D341Med (cell line): ENCODE measurements at regions not wholly inside any gene's neighbourhood (a gene's known extent, or its start where the extent isn't known, plus 50 kb on each side); places are given as distances from the start of the nearest gene placed in this dataset.

ENCODE experiments used
- DNase-seq: peaks from one replicate; pipeline ENCODE4 v3.0.0; 2012; ENCODE audit warnings: low spot score

- no peak for DNase-seq
Observed at GRCh38 chr11:134799386-134799785, 387.3 kb upstream of the B3GAT1 start.

- no peak for DNase-seq
Observed at GRCh38 chr11:134797411-134798089, 385.5 kb upstream of the B3GAT1 start.

- DNase-seq, result no peak
Observed at GRCh38 chr11:134795017-134795416, 383.0 kb upstream of the B3GAT1 start.

GRCh38 chr11:134794192-134794591 is 382.1 kb upstream of the B3GAT1 start:
- no peak for DNase-seq

GRCh38 chr11:134792677-134793076 is 380.6 kb upstream of the B3GAT1 start:
- DNase-seq, result no peak

GRCh38 chr11:134792044-134792443 is 380.0 kb upstream of the B3GAT1 start:
- DNase-seq, result no peak

- no peak for DNase-seq
Observed at GRCh38 chr11:134791102-134791501, 379.1 kb upstream of the B3GAT1 start.

GRCh38 chr11:134789104-134789503 is 377.1 kb upstream of the B3GAT1 start:
- no peak for DNase-seq

GRCh38 chr11:134786636-134787035 is 374.6 kb upstream of the B3GAT1 start:
- no peak for DNase-seq

- DNase-seq, result no peak
Observed at GRCh38 chr11:134785660-134786284, 373.7 kb upstream of the B3GAT1 start.

GRCh38 chr11:134785059-134785458 is 373.0 kb upstream of the B3GAT1 start:
- DNase-seq, result no peak

GRCh38 chr11:134784568-134784967 is 372.5 kb upstream of the B3GAT1 start:
- DNase-seq, result no peak

GRCh38 chr11:134784046-134784445 is 372.0 kb upstream of the B3GAT1 start:
- DNase-seq, result no peak

- no peak for DNase-seq
Observed at GRCh38 chr11:134783234-134783633, 371.2 kb upstream of the B3GAT1 start.

GRCh38 chr11:134781380-134781866 is 369.4 kb upstream of the B3GAT1 start:
- DNase-seq, result no peak

- DNase-seq, result no peak
Observed at GRCh38 chr11:134780486-134781147, 368.6 kb upstream of the B3GAT1 start.

GRCh38 chr11:134779179-134779578 is 367.1 kb upstream of the B3GAT1 start:
- DNase-seq, result no peak

GRCh38 chr11:134768463-134768862 is 356.4 kb upstream of the B3GAT1 start:
- no peak for DNase-seq

GRCh38 chr11:134765565-134765964 is 353.5 kb upstream of the B3GAT1 start:
- no peak for DNase-seq

GRCh38 chr11:134764966-134765365 is 352.9 kb upstream of the B3GAT1 start:
- DNase-seq, result no peak

GRCh38 chr11:134764367-134764766 is 352.3 kb upstream of the B3GAT1 start:
- no peak for DNase-seq

- DNase-seq, result no peak
Observed at GRCh38 chr11:134763030-134763388, 351.0 kb upstream of the B3GAT1 start.
